ENCODE measurements at regions not wholly inside any gene's neighbourhood (a gene's known extent, or its start where the extent isn't known, plus 50 kb on each side); places are given as distances from the start of the nearest gene placed in this dataset.

DNA sequence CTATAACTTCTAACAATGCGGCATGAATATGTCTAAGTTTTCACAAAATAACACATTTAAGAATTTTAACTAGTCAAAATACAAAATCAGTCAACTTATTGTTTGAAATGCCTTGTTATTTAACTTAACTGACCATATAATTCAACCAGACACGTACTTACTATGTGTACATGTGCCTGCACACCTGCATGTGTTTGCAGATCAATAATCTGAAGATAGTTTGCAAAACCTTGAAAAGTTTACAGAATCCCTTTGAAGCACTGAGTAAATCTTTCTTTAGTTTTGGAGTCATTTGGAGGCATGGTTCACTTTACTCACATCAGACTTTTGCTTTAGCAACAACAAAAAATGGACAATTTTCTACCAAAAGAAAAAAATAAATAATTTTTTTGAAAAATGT, 363.8 kb downstream of the PMP22 start:
- TF ChIP-seq EP300 (IDR thresholded peaks at IDR 0.05) (no peak), POLR2AphosphoS5 (IDR thresholded peaks at IDR 0.05) (no peak), POLR2A (IDR thresholded peaks at IDR 0.05; ENCODE audit: low read depth) (no peak)
- TF ChIP-seq, protein P1, sequence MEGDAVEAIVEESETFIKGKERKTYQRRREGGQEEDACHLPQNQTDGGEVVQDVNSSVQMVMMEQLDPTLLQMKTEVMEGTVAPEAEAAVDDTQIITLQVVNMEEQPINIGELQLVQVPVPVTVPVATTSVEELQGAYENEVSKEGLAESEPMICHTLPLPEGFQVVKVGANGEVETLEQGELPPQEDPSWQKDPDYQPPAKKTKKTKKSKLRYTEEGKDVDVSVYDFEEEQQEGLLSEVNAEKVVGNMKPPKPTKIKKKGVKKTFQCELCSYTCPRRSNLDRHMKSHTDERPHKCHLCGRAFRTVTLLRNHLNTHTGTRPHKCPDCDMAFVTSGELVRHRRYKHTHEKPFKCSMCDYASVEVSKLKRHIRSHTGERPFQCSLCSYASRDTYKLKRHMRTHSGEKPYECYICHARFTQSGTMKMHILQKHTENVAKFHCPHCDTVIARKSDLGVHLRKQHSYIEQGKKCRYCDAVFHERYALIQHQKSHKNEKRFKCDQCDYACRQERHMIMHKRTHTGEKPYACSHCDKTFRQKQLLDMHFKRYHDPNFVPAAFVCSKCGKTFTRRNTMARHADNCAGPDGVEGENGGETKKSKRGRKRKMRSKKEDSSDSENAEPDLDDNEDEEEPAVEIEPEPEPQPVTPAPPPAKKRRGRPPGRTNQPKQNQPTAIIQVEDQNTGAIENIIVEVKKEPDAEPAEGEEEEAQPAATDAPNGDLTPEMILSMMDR (IDR thresholded peaks at IDR 0.05): no peak

All from esophagus muscularis mucosa (tissue), 4 donors.